AG04450 (cell line): ENCODE measurements at regions not wholly inside any gene's neighbourhood (a gene's known extent, or its start where the extent isn't known, plus 50 kb on each side); places are given as distances from the start of the nearest gene placed in this dataset.

ENCODE experiments used
- CTCF ChIA-PET: fragments of 300-600, 350-600 bp; formaldehyde crosslinking; extraction: SDS; loops from one replicate; lab custom pipeline; 2022; ENCODE audit warnings: antibody characterized with exemption, inconsistent platforms; lab: Charles Lee
- POLR2A ChIA-PET: fragments of 350-600 bp; formaldehyde crosslinking; extraction: SDS; loops from one replicate; lab custom pipeline; 2021; ENCODE audit warnings: antibody characterized with exemption, inconsistent platforms; lab: Yijun Ruan, JAX
- DNase-seq: peaks from one replicate; pipeline ENCODE4 v3.0.0-alpha.2; 2011; ENCODE audit warnings: low read depth, low spot score
- H3K27ac ChIP-seq: one replicate; pipeline ENCODE4 v1.5.1; 2012; ENCODE audit warnings: low read depth, low read length, control low read depth
- H3K27me3 ChIP-seq: one replicate; pipeline ENCODE4 v1.6.0; 2012; ENCODE audit warnings: low read length; ENCODE audit not compliant: control insufficient read depth, insufficient read depth
- H3K4me3 ChIP-seq: 2 replicates; pipeline ENCODE4 v1.5.1; 2011; ENCODE audit warnings: mild to moderate bottlenecking, low read depth, low read length, control low read depth
- H3K9me3 ChIP-seq: 2 replicates; pipeline ENCODE4 v1.5.1; 2012; ENCODE audit warnings: low read length; ENCODE audit not compliant: control insufficient read depth, insufficient read depth
- CTCF ChIP-seq: IDR thresholded peaks from 2 replicates; pipeline ENCODE4 v1.5.1; 2011; ENCODE audit warnings: low read depth, low read length, control low read depth, inconsistent platforms

DNA sequence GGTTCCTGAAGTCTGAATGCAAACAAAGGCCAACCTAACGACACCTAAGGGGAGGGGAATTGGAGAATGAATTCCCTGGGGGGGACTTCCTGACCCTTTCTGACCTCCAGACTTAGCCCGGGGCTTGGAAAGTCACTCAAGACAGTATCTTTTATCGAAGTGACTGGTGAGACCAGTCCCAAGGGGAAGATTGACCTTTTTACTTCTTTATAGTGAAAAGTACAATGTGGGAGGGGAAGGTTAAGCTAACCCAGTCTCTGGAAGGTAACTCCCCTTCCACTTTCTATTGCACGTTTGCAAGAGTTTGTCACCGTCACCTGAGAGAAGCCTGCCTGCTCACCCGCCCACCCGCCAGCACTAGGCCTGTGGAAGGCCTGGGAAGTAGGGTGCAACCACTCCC is 111.9 kb downstream of the EFNB2 start:
- H3K9me3 ChIP-seq = peaks cover 3% of the 10 kb centered on the region; the same call in 1 of the 2 replicates
- DNase-seq = no peak
- ChIA-PET CTCF (no interaction called here), POLR2A (interaction anchor here (0.5 kb wide), 1 partner anchor 49 kb away, joined by 3 read pairs; no protein-coding TSS in a partner anchor)
- H3K4me3 ChIP-seq = no peak overlapping the region
- no peak overlapping the region for H3K27ac ChIP-seq
- no peaks in the 10 kb centered on the region for H3K27me3 ChIP-seq
- TF ChIP-seq CTCF = no peak

- Histone ChIP-seq H3K27ac (no peak overlapping the region), H3K9me3 (no peaks in the 10 kb centered on the region), H3K27me3 (peaks cover 2% of the 10 kb centered on the region), H3K4me3 (no peak overlapping the region)
- ChIA-PET CTCF (no interaction called here), POLR2A (no interaction called here)
- TF ChIP-seq CTCF = no peak
- DNase-seq = peak; percentile 46
These were observed 116.9 kb downstream of the EFNB2 start for GRCh38 chr13:106418556-106418955.

DNA sequence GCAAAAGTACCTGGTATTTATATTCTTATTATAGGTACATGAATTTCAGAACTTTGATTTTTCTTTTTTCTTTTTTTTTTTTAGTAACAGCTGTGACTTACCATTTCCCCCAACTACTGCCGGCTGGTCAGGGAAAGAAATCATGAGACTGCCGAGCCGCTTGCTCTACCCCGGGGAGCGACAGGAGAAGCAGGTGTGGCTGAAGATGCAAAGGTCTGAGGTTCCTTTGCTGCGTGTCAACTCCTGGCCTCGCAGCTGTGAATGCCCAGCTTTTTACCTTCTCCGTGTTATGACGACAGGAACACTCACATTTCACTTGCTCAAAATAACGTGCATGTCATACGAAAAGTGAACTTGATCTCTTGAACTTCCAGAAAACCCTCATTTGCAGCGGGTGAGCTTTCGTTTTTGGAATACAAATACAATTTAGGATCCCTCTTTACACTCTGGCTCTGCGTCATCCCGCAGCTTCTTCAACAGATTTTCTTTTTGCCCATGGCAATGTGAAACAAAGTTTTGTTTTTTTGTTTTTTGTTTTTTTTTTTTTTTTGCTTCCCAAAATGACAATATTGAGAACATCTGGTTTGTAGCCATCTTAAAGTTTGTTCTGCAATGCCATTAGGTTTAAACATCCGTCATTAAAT is 117.9 kb downstream of the EFNB2 start:
- Histone ChIP-seq H3K27ac (no peak overlapping the region), H3K27me3 (peaks cover 2% of the 10 kb centered on the region), H3K9me3 (no peaks in the 10 kb centered on the region), H3K4me3 (no peak overlapping the region)
- DNase-seq = no peak
- ChIA-PET POLR2A (no interaction called here), CTCF (interaction anchor here (0.7 kb wide), 1 partner anchor 59 kb away, joined by 3 read pairs; no protein-coding TSS in a partner anchor)
- TF ChIP-seq CTCF = no peak

GRCh38 chr13:106416645-106417044 is 118.8 kb downstream of the EFNB2 start:
- no peaks in the 10 kb centered on the region for H3K9me3 ChIP-seq
- H3K27me3 ChIP-seq = peaks cover 2% of the 10 kb centered on the region
- no peak for DNase-seq
- H3K4me3 ChIP-seq = no peak overlapping the region
- no peak for TF ChIP-seq CTCF
- CTCF ChIA-PET = interaction anchor here (1.1 kb wide), 1 partner anchor 1643 kb away, joined by 3 read pairs; no protein-coding TSS in a partner anchor
- POLR2A ChIA-PET = no interaction called here
- H3K27ac ChIP-seq = no peak overlapping the region

- no peaks in the 10 kb centered on the region for H3K9me3 ChIP-seq
- ChIA-PET POLR2A (no interaction called here), CTCF (interaction anchor here (1.1 kb wide), 1 partner anchor 1642 kb away, joined by 3 read pairs; no protein-coding TSS in a partner anchor)
- DNase-seq = no peak
- H3K27me3 ChIP-seq = peaks cover 2% of the 10 kb centered on the region
- TF ChIP-seq CTCF = no peak
- H3K27ac ChIP-seq = no peak overlapping the region
- no peak overlapping the region for H3K4me3 ChIP-seq
These were observed 119.5 kb downstream of the EFNB2 start for GRCh38 chr13:106415971-106416370.
